AG04449 (cell line): ENCODE measurements at regions not wholly inside any gene's neighbourhood (a gene's known extent, or its start where the extent isn't known, plus 50 kb on each side); places are given as distances from the start of the nearest gene placed in this dataset.

ENCODE experiments used
- CTCF ChIA-PET: fragments of 350-600 bp; formaldehyde crosslinking; extraction: SDS; loops from one replicate; lab custom pipeline; 2021; ENCODE audit warnings: antibody characterized with exemption; lab: Yijun Ruan, JAX
- POLR2A ChIA-PET: fragments of 400-600, 350-600 bp; formaldehyde crosslinking; extraction: SDS; loops from one replicate; lab custom pipeline; 2020; ENCODE audit warnings: antibody characterized with exemption, inconsistent platforms; lab: Yijun Ruan, JAX
- DNase-seq: peaks from one replicate; pipeline ENCODE4 v3.0.0-alpha.2; 2010; ENCODE audit warnings: low read depth, low spot score
- H3K4me3 ChIP-seq: 2 replicates; pipeline ENCODE4 v1.5.1; 2011; ENCODE audit warnings: low read depth, mild to moderate bottlenecking, control low read depth, low read length
- CTCF ChIP-seq: IDR thresholded peaks from one replicate; pipeline ENCODE4 v1.5.1; 2011; ENCODE audit warnings: mild to moderate bottlenecking, moderate library complexity, low read length, control low read depth, inconsistent platforms; ENCODE audit not compliant: insufficient read depth; ENCODE audit errors: missing control alignments

- ChIA-PET CTCF (no interaction called here), POLR2A (no interaction called here)
- DNase-seq, result no peak
- no peak for TF ChIP-seq CTCF
- H3K4me3 ChIP-seq, result no peak overlapping the region
Observed at GRCh38 chr9:111167341-111167740, 129.1 kb upstream of the LPAR1 start.

- CTCF ChIA-PET, result interaction anchor here (0.6 to 1.2 kb wide), 2 partner anchors 11 to 32 kb away, joined by 3 read pairs; no protein-coding TSS in a partner anchor
- POLR2A ChIA-PET, result no interaction called here
- no peak for DNase-seq
- H3K4me3 ChIP-seq, result no peak overlapping the region
- no peak for TF ChIP-seq CTCF
Observed at GRCh38 chr9:111163716-111164389, 125.6 kb upstream of the LPAR1 start.

- ChIA-PET POLR2A (interaction anchor here (0.8 kb wide), 1 partner anchor 17 kb away, joined by 3 read pairs; no protein-coding TSS in a partner anchor), CTCF (no interaction called here)
Observed at GRCh38 chr9:111162026-111162425, 123.8 kb upstream of the LPAR1 start.

GRCh38 chr9:111161015-111161415, 122.7 kb upstream of the LPAR1 start:
- peak; percentile 36 for DNase-seq
- no peak overlapping the region for H3K4me3 ChIP-seq
- TF ChIP-seq CTCF, result no peak
- ChIA-PET POLR2A (interaction anchor here (0.8 kb wide), 1 partner anchor 18 kb away, joined by 3 read pairs; no protein-coding TSS in a partner anchor), CTCF (no interaction called here)

More at GRCh38 chr9:111162026-111162425, 123.8 kb upstream of the LPAR1 start:
- DNase-seq, result no peak
- no peak for TF ChIP-seq CTCF
- no peak overlapping the region for H3K4me3 ChIP-seq

GRCh38 chr9:111158999-111159398, 120.7 kb upstream of the LPAR1 start:
- TF ChIP-seq CTCF, result no peak
- ChIA-PET CTCF (no interaction called here), POLR2A (no interaction called here)
- no peak overlapping the region for H3K4me3 ChIP-seq
- no peak for DNase-seq

GRCh38 chr9:111158363-111158762, 120.1 kb upstream of the LPAR1 start:
- POLR2A ChIA-PET, result no interaction called here
- CTCF ChIA-PET, result no interaction called here
- no peak for TF ChIP-seq CTCF
- H3K4me3 ChIP-seq, result no peak overlapping the region
- no peak for DNase-seq
